Stimulated activated CD8-positive, alpha-beta memory T cell treated with anti-CD3 and anti-CD28 coated beads, Interleukin-15, amount 100 ng/mL, for 1 hour (primary cell): ENCODE measurements at regions not wholly inside any gene's neighbourhood (a gene's known extent, or its start where the extent isn't known, plus 50 kb on each side); places are given as distances from the start of the nearest gene placed in this dataset.
"Not testable (repeated sequence)": the region's sequence is repeated elsewhere in the genome, so short reads cannot be mapped to it uniquely, and the experiment has no call there.

Experiments used
- DNase-seq: peaks from one replicate; pipeline ENCODE4 v3.0.0-alpha.2; 2020; ENCODE audit warnings: low read depth

DNA sequence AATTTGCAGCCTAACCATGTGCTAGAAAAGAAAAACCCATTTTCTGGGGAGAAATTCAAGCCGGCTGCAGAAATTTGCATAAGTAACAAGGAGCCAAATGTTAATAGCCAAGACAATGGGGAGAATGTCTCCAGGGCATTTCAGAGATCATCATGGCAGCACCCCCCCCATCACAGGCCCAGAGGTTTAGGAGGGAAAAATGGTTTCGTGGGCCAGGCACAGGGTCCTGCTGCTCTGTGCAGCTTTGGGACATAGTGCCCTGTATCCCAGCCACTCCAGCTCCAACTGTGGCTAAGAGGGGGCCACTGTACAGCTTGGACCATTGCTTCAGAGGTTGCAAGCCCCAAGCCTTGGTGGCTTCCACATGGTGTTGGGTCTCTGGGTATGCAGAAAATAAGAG lies 620.0 kb downstream of the PSAT1 start:
- DNase-seq = not testable (repeated sequence)

DNA sequence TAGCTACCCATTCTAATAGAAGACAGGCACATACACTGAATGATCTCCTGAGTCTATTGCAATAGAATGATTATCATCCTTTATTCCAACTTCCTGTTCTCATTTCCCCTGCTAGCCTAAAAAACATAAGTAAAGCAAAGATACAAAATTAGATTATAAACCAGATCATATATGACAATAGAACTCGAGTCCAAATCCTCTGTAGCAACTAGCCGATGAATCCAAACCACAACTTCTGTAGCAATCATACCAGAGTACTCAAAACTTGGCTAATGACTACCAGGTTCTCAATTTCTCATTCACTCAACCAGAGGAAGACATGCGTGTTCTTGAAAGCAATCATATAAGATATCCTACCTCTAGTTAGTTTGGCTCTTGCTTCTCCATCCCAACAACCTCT lies 622.1 kb downstream of the PSAT1 start:
- no peak for DNase-seq

DNA sequence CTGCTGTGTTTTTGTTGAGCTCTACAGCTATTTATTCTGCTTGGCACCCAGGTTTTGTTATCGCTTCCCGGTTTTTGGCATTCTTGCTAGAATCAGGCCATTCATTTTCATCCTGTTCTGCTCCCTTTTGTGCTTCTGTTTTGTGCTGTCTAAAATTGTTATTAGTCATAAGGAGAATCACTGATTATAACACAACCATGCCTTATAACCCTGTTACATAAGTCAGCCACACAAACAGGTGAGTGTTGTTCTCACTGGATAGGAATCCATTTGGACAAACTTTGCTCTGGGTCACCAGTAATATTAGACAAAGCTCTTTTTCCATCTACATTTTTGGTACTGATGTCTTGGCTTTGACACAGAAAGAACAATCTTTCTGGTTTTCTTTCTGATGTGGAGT lies 622.8 kb downstream of the PSAT1 start:
- no peak for DNase-seq

DNA sequence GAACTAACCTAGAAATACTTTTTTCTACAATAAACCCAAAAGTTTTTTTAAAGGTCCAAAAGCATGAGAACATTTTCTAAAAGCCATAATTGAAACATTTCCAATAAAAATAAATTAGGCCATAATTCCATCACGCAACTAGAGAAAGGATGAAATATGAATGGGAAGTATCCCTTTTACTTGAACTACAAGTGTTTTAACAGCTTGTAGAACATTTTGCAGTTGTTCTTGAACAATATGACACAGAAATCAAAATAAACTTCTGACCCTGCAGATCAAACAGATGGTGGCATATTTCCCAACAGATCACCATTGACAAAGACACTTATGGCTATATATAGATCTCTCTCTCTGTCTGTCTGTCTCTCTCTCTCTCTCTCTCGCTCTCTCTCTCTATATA lies 624.4 kb downstream of the PSAT1 start:
- DNase-seq = no peak

DNA sequence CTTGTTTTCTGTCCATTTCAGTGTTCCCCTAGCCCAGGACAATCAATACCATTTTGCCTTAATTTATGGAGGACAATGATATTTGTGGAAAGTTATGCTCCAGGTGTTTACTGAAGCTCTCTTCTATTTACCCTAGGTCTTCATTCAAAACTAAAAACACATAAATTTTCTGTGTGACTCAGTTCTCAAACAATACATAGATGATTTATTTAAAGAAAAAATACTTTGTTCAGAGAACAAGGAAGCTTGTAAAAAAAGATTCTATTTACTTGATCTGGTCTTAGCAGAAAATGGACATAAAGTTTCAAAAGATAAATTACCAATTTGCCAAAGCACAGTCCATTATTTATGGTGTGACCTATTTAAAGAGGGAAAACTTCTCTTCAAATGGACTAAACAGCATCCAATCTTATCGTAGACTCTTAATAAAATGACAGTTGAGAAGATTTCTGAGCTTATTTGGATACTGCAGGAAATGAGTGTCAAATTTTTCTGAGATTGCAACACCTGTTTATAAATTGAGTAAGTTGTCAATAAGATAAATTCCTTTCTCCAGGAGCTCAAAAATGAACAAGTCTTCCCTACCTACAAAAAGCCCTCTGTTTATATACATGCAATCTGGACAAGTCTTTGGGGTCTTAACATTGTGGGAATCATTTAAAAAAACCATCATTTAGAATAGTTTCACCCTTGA lies 627.2 kb downstream of the PSAT1 start:
- DNase-seq = no peak

DNA sequence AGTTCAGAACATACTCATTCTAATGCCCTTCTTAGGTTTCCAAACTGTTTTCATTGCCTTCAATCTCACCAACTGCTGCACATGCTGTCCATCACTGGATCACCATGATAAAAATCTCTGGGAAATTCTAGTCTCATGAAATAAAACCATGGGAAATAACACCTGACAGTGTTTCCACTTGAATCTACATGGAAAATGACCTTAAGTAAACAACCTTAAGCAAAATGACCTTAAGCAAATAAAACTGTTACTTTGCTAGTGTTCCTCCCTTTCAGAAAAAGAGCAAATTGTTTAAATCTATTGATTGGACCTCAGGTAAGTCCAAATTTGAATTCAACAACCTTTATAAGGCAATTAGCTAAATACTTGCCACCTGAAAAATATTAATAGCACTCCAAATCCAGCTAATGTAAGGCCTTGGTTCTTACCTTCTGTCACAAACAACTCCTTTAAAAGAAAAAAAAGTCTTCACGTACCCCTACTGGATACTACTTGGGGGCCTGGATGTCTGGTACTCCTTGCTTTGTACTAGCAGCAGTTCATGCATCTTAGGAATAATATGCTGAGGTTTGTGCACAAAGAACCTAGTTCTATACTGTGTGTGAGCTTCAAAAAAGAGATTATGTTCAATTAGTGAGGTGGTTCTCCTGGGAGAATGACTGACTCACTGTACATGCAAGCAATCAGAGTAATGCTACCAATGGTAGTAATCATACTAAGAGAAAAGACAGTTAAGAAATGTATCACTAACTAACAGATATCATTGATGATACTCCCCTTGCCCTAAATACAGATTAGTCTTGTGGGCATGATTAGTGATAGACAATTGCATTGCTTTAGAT lies 630.4 kb downstream of the PSAT1 start:
- no peak for DNase-seq

DNA sequence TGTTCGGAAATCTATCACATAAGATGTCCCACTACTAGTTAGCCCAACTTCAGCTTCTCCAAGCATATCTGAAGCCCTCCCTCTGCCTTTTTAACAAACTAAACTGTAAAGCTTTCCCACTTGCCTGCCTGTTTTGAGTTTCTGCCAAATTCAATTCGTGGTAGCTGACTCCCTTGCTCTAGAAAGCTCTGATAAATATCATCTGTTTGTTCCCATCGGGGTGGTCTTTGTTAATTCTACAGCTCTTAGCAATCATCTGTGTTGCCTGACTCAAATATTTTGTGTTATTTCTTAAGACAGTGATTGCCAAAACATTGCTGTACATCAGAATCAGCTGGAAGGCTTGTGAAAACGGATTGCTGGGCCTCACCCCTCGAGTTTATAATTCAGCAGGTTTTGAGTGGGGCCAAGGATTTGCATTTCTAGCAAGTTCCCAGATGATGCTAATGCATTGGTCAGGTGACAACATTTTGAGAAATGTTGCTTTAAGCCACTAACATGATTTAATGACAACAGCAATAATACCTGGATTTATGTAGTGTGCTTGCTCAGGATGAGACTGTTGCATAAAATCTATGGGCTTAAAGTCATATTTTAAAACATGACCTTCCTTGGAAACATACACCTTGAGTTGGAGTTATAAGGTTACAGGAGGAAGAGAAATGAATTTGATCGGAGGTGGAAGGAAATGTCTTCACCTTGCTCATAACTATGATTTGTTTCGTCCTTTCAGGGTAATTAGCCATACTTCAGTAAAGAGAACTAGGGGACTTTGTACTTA lies 631.9 kb downstream of the PSAT1 start:
- no peak for DNase-seq

DNA sequence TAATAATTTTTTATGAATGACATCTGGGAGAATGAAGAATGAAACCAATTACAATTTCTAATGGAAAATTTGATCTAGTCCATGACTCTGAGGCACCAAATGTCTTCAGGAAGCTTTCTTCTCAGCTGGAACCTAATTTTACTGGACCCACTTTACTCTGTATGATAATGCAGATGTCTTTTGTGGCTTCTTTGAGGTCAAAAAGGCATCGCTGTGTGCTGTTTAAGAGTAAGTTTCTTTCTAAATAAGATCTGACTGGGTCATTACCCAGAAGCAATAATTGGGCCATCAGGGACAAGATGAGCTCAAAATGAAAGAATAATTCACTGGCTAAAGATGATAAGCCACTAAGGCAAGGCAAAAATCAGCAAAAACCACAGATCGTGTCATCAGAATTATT lies 633.4 kb downstream of the PSAT1 start:
- DNase-seq = no peak

DNA sequence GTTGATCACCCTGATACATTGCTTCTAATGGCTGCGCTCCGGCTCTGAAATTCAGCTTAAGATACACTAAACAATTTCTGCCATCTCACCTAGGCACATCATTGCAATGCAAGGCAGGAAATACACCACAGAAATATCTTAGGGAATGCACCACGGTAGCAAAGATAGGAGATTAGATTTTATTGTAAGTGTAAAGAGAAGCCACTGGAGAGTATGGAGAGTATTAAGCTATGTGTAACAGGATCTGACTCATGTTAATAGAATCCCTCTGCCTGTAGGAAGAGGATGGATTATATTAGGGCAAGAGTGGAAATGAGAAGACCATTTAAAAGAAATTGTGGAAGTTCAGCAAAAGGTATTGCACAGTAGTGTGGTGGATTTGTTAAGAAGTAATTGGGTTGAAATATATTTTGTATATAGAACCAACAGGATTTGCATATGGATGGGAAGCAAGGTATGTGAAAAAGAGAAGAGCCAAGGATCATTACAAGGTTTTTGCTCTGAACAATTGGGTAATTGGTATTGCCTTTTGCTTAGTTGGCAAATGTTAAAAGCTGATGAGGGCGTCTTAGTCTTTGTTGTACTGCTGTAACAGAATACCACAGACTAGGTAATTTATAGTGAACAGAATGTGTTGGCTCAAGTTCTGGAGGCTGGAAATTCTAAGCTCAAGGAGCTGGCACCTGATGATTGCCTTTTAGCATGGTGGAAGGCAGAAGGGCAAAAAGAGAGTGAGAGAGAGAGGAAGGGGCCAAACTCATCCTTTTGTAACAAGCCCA lies 636.1 kb downstream of the PSAT1 start:
- no peak for DNase-seq

DNA sequence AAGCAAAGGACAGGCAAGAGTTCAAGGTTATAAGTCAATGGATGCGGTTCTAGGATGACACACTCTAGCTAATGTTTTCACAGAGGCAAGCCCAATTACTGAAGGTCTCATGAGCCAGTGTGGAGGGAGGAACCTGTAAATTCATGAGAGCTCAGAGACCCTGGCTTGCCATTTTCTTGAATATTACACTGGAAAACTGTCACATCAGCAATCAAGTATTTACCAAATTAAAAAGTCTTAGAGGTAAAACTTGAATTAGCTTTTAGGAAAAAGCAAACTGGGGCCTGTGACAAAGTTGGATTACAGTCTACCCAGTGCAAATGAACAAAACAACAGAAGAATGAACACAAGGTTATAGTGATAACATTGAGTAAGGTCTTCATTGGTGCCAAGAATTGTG lies 636.9 kb upstream of the TLE4 start:
- no peak for DNase-seq

DNA sequence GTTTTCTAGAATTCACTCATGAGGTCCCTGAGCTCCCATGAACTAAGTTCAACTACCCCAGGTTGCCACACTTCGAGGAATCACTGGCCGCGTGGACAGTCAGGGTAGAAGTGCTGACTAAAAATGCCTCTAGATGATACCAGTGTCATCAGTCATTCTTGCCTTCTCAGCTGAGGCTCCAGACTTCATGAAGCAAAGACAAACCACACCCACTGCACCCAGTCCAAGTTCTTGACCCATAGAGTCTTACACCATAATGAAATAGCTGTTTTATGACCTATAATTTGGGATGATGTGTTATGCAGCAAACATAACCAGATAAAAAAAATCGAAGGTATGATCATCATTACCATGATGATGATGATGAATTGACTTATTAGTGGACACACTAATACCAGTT lies 632.9 kb upstream of the TLE4 start:
- no peak for DNase-seq

DNA sequence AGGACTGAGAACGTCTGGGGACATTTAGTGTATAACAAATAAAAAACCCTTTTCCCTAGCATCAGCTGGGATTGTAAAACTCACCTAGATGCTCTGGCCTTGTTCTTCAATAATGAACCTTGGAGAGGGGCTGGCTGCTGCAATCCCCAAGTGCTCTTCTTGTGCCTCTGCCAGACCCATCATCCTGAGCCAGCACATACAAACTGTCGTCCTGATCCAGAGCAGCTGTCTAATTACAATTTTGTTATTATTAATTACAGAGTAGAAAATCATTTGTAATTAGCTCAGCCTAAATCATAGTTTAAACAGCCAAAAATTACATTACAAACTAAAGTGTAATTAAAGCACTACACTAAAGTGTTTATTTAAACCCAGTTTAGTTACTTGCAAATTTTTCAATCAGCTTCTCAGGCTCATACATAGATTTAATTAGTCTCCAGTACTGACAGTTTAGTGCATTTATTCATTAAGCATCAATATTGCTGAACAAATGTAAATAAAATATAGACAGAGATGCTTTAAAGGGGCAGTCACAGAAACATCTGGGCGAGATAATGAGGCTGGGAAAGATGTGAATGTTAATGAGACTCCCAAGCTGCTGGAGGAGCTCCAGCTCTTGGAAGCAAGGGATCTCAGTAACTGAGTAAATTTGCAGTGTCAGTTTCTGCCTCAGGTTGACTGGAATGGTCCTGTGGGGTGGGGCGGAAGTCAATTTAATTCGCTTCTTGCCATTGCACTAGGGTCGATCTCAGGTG lies 632.3 kb upstream of the TLE4 start:
- no peak for DNase-seq

DNA sequence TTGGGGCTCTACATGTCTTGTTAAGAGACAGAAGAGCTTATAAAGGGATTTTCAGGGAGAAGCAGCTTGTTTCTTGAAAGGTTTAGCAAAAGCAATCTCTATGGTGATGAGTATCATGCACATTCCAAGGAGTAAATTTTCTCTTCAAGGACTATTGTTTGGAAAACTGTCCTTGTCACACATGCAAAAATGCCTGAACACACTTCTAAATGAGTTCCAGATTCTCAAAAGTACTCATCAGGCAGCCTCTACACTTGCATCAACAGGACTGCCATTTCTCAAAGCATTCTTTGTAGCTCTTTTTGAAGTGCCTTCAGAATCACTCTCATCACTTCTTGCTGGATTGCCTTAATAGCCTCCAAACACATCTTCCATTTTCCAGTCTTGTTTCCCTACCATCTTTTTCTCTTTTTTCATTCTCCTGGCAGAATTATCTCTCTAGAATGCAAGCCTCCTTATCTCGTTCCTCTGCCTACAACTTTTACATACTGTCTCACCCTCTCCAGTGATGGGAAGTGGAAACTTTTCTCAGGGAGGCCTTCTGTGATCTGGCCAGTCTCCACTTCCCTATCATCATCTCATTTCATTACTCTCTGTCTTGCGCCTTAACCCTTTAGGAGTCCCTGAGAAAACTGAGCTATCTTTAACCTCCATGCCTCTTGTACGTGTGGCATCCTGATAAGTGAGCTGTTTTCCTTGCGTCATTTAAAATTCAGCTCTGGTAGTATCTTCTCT lies 631.5 kb upstream of the TLE4 start:
- DNase-seq = no peak

DNA sequence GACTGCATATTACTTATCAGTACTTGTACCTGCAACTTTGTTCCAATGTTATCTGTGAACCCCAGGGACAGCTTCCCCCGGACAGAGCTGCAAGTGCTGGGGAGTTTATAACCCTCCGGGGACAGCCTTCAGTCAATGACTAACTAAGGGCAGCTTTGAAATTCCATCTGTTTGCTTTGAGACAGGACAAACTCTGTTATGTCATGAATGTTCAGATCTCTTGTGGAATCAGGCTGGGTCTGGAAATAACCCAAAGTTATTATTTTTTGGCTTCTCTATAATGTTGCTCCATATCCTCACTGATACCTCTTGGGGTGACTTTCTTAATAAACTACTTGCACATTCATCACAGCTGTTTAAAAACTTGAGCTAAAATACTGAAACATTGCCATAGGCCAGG lies 617.5 kb upstream of the TLE4 start:
- DNase-seq = no peak

DNA sequence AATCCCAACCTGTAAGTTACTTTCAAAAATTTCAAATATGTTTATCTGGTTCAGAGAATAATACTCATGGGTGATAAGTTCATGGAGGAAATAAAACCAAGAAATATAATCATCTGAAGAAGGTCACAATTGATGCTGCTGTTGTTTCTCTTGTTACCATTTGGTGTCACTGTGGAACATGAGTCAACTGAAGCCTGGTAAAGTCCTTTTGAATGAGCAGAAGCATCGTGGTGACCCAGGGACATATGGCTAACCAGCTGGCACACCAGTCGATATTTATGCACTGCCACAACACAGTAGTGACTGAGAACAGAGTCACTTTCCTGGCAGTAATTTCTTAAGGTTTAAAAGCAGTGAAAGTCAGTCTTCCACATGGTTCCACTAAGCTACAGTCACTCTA lies 612.9 kb upstream of the TLE4 start:
- DNase-seq = no peak

DNA sequence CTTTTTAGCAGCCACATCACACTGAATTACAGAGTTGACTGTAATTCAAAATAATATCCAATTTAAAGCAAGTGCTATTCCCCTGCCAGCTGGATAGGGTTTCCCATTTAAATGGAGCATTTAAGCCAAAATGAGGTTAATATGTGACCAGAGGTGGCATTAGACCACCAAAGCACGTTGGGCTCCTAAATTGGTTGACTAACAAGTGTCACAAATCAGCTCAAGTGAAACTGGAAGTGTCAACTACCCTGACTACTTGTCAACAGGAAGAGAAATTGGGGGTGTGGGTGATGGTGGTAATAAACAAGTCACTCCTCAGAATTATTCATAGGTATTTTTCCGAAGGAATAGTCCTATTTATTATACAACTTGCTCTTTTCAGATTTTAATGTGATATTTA lies 609.6 kb upstream of the TLE4 start:
- no peak for DNase-seq

DNA sequence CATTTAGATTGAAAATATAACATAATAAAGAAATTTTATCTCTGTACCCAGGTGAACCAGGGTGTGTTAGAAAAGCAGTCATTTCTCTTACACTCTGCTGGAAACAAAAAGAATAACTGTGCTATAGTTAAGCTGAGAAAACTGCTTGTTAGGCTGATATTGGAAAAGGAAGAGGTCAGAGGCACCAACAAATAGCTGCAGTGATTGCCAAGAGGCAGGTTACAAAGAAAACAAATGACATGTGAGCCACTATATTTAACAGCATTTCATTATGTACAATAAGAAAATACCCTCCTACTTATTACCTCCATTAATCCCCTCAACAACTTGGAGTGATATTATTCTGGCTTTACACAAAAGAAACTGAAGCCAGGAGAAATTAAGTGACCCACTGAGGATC lies 607.9 kb upstream of the TLE4 start:
- DNase-seq = no peak

DNA sequence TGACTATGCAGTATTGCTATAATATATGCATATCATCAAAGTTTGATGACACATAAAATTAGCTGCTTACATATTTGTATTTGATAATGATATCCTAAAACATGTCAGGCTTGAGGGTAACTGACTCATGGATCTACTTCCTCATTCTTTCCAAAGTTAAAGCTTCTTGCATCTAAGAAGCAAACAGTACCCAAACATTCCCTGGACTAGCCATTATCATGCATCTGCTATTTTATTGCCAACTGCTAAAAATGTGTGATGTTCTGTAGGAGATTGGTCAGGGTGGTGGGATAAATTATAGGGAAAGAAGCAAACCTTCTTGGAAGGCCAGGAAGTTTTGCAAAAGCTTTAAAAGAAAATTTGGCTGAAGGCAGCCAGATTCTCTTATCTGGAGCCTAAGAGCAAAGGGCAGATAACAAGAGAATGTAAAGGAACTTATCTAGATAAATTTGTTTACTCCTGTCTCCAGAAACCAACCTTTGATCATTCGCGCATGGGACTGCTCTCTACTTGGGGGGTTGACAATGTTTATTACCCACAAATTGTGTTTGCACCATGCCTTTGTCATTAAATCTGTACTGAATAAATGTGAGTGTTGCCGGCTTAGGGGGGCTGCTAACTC lies 604.1 kb upstream of the TLE4 start:
- DNase-seq = no peak

DNA sequence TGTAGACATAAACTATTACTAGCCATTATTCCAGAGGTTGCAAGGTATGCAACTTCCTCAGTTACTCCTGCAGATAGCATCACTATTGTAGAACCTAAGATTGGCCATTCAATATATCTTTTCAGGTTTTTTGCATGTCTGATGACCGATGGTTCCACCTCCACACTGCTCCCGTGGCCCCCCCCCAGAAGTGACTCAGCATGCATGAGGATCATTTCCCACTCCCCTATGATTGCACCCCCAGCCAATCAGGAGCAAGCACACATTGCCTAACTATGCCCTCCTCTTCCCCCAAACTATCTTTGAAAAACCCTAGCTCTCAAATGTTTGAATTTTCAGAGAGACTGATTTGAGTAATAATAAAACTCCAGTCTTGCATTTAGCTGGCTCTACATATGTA lies 601.4 kb upstream of the TLE4 start:
- no peak for DNase-seq

DNA sequence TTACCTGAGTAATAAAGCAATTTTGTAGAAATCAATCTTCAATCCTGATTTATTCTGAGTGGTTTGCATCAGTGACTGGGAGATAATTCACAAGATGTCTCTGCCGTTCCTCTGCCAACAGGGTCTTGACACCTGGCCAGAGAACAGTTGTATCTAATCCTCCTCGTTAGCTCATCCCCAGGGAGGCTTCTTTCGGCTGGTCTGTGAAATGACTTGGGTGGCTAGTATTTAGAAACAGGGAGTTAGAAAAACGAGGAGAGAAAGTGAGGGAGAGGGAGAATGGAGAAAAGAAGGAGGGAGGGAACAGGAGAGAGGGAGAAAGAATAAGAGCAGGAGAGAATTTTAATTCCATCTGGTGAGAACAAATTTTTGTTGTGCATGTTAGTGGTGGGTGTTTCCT lies 600.2 kb upstream of the TLE4 start:
- DNase-seq = no peak
